ENCODE measurements at regions not wholly inside any gene's neighbourhood (a gene's known extent, or its start where the extent isn't known, plus 50 kb on each side); places are given as distances from the start of the nearest gene placed in this dataset.

GRCh38 chr3:116767726-116768125, 58.1 kb downstream of the TUSC7 start:
- no peak for DNase-seq

GRCh38 chr3:116770815-116771450, 61.4 kb downstream of the TUSC7 start:
- peak; percentile 54 for DNase-seq

DNA sequence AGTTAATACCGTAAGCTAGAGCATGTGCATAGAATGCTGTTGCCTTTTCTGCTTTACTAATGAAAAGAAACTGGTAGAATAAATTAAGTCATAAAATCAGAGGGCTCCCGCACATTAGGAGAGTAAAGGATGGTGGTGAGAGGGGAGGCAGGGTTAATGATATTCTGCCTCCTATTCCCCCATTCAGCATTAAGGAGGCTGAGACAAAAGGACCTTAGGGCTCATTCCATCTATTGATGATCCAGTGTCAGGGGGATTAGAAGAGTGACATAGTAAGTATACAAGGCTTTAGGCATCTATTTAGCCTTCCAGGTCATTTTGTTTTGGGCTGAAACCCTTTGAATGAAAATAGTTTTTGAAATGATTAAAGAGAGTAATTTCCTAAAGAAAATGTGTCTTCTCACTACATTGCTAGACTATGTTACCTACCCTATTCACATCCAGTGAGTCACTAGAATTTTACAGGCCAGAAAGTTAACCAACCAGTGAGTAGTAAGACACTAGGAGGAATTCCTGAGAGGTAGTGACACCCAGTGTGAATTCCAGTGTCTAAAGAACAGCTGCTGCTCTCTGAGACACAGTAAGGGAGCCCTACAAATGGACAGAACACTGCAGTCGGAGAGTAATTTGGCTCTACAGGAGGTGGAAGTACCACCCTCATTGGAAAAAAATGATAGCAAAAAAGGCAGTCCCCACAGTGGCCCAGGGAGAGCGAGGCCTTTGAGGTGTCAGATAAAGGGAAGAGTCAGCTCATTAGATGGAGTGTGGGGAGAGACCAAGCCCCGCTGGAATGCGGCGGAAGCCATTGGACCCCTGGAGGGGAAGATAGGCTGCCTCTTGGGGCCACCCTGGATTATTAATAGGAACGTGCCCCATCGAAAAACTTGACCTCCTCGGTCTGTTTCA, 67.6 kb downstream of the TUSC7 start:
- no peak for DNase-seq

- DNase-seq, result no peak
These were observed 75.6 kb downstream of the TUSC7 start for GRCh38 chr3:116785226-116785625.

DNA sequence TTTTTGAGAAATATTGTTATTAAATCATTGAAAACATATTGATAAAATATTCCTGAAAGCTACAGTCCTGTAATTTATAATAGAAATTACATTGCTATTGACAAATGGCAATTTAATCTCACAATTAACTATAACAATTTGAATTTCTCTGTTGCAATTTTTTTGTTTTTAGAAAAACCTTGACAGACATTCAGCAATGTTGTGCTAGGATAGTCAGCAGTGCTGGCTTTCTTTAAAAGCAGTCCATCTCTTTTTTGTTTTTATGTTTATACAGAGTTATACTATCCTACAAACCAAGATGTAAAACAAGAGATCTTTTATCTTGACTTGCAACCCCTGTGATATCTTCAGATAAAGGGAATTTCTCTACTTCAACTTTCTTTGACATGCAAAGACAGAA, 93.1 kb downstream of the TUSC7 start:
- no peak for DNase-seq

- no peak for DNase-seq
These were observed 96.8 kb downstream of the TUSC7 start for GRCh38 chr3:116806351-116806750.

GRCh38 chr3:116808725-116809124, 99.1 kb downstream of the TUSC7 start:
- DNase-seq, result no peak

DNA sequence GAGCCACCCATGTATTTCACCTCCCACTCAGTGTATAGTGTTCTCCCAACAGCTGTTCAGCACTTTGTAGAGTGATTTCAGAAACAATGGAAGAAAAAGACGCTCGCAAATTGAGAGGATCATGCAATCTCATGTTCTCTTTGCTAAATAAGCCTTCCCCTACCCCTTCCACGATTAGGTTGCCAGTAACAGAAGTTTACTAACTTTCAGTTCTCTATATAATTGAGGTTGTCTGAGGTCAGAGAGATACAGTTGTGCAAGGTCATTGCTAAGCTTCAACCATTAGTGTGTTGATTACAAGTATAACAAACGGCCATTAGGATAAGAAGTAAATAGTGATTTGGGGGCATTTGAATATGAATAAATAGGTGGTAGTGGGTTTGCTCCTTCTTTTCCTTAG, 99.6 kb downstream of the TUSC7 start:
- no peak for DNase-seq

GRCh38 chr3:116811754-116812153, 102.2 kb downstream of the TUSC7 start:
- no peak for DNase-seq

- DNase-seq, result no peak
These were observed 103.4 kb downstream of the TUSC7 start for GRCh38 chr3:116812949-116813348.

- no peak for DNase-seq
These were observed 105.7 kb downstream of the TUSC7 start for GRCh38 chr3:116815321-116815720.

DNA sequence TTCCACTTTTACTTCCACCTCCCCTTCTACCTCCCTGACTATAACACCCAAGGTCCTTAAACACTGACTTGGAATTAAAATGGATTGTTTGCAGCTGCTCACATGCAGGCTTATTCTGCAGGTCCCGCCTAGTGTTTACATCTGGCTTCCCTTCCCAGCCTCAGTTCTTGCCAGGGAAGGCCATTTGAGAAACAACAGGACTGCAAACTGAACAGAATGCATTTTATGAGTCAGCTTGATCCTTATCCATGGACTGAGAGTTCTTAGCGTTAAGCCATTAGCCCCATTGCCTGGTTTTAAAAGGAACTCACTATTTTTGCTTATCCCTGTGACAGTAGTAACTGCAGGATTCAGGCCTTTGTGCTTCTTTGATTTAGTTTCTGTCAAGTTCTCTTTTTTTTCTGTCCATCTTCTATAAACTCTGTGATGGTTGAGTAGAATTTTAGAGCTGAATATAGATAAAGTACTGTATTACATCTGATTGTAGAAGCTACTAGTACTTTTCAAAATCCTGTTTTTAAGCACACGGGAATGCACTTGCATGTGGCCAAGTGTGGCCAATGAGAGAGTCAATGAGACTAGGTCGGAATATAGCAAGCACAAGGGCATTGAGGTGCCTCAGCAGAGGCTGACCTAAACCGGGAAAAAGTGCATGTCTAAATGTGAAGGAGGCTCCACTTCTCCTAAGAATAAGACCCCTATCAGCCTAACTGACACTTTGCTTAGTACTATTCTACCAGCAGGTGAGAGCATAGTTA, 106.4 kb downstream of the TUSC7 start:
- no peak for DNase-seq

- no peak for DNase-seq
These were observed 111.8 kb downstream of the TUSC7 start for GRCh38 chr3:116821371-116821770.

GRCh38 chr3:116824208-116824607, 114.6 kb downstream of the TUSC7 start:
- no peak for DNase-seq

GRCh38 chr3:116833202-116833601, 123.6 kb downstream of the TUSC7 start:
- DNase-seq, result no peak

DNA sequence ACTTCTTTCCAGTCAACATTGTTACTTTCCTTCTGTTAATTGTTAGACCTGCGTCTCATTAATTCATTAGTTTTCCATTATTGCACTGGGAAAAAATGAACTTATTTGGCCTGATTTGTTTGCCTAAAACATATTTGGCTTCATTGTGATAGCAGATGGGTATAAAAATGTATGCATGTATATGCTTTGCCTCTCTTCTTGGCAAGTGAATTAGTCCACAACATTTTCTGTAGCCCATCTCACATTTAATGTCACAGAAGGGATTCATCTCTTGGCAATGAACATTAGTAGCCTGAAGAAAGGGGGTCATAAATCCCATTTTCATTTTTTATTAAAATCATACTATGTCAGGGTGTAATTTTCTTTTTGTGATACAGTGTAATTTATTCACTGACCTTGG, 125.2 kb downstream of the TUSC7 start:
- no peak for DNase-seq

GRCh38 chr3:116835658-116836057, 126.1 kb downstream of the TUSC7 start:
- no peak for DNase-seq

- DNase-seq, result no peak
These were observed 126.7 kb downstream of the TUSC7 start for GRCh38 chr3:116836286-116836685.

GRCh38 chr3:116837483-116837882, 127.9 kb downstream of the TUSC7 start:
- DNase-seq, result no peak

DNA sequence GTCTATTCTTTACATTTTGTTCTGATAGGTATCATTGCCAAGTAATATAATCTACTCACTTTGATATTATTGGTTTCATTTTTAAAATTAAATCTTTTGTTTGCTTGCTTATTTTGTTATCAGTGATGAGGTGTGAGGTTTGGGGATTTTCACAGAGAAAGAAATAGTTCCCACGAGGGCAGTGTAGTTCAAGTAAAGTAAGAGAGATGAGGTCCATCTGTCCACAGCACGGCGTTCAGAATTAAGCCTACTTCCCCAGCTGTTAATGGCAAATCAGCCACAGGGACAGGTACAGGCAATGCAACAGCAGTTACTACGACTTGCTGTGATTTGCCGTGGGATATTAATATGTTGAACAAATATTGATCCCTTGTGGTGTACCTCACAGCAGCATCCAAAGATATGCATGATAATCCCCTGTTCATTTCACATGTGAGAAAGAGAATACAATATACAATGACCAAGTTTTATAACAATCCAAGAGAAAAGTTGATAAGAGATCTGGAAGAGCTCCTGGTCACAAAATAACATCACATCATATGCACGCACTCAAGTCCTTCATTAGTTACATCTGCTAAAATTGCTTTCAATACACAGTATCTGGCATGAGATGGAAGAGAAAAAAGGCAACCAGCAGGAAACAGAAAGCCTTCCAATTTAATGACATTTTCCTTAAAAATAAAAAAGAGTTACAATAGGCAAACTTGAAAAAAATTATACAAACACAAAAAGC, 131.6 kb downstream of the TUSC7 start:
- no peak for DNase-seq

DNA sequence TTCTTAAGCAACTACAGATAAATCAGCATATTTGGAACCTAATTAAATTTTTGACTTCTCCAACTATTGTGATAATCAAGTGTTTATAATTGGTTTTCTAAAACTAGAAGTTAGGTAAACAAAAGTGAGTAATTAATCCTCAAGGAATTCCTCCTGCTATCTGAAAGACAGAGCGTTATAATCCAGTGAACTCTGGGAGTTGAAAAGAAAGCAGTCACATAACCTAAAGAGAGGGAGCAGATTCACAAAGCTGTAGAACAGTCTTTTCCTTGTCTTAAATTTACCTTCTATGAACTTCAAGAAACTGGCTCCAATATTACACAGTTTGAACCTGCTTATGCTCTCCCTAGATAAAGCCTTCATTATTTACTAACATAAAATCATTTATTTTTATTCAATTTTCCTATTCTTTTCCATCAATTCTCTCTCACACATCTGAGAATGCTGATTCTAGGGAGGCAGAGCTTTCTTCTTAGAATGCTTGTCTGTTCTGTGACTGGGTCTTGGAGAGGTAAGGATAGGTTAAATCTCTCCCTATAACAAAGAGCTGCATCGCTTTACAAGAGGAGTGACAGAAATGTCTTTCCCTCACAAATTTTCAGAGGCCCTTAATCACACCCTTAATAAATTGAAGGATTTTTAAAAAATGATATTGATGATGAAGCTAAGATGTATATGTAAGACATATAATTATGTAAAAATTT, 132.8 kb downstream of the TUSC7 start:
- no peak for DNase-seq

DNA sequence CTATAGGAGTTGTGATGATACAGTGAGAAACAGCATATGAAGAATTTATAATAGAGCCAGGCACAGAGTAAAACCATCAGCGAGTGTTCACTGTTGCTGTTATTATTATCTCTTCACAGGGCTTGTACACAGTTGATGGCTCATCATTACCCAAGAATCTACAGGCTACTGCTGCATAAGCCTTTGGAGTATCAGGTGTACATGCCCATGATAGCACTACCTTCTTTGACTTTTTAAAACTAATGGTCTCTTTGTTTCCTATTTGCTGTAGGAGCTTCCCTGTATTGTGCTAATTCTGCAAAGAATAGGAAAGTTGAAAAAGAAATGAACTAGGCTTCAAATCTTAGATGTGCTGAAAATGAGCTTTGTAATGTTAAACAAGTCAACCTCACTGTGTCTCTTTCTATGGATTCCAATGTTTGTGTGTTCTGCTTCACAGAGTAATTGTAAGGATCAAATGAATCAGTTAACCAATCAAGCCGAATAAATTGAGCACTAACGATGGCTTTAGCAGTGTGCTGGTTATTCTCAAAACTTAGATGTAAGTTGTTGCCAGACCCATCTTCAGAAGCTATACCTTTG, 138.8 kb downstream of the TUSC7 start:
- no peak for DNase-seq
